ENCODE measurements at regions not wholly inside any gene's neighbourhood (a gene's known extent, or its start where the extent isn't known, plus 50 kb on each side); places are given as distances from the start of the nearest gene placed in this dataset.

DNA sequence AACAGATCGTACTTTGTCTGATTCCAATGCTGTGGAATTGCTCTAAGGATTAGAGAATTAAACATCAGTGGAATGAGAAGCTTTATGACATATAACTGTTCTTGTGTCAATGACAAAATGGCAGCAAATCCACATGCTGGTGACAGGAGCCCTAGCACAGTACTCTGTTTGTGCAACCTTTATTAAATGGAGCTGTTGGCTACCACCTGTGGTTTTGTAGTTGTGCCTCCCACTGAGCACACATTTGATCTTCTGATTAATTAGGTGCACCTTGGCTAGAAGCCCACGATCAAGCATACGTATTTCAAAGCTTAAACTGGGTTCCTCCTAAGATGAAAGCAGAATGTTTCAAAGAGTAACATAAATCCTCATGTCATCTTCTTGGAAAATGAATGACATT is 394.0 kb upstream of the IGFBP7 start:
- H3K4me2 ChIP-seq (ENCODE audit: insufficient read depth, low read length) = no peak overlapping the region
- no peaks in the 10 kb centered on the region for H3K27me3 ChIP-seq (ENCODE audit: control insufficient read depth in 2 of 2, insufficient read depth in 2 of 2, low read length in 2 of 2)
- TF ChIP-seq GATA2 (IDR thresholded peaks at IDR 0.05; ENCODE audit: insufficient read depth, insufficient read length, low read depth, low read length) = no peak
- no peak for TF ChIP-seq FOS (IDR thresholded peaks at IDR 0.05; ENCODE audit: borderline replicate concordance, insufficient read depth, low read length)
- no peak for TF ChIP-seq JUN (IDR thresholded peaks at IDR 0.05; ENCODE audit: borderline replicate concordance, insufficient read depth, insufficient read length, low read depth)
- no peak for TF ChIP-seq POLR2AphosphoS5 (IDR thresholded peaks at IDR 0.05; ENCODE audit: insufficient read depth, low read depth, low read length)
- no peak for TF ChIP-seq CTCF (IDR thresholded peaks at IDR 0.05; ENCODE audit: extremely low read depth in 1 of 2, insufficient read depth in 1 of 2, low read depth in 1 of 2, low read length in 2 of 2)
- TF ChIP-seq, protein P1, sequence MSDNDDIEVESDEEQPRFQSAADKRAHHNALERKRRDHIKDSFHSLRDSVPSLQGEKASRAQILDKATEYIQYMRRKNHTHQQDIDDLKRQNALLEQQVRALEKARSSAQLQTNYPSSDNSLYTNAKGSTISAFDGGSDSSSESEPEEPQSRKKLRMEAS (IDR thresholded peaks at IDR 0.05; ENCODE audit: insufficient read depth, insufficient read length) = no peak
- no peak overlapping the region for H3K27ac ChIP-seq (ENCODE audit: insufficient read depth, low read depth, low read length)
- no peak for FAIRE-seq
- no peak overlapping the region for H3K4me3 ChIP-seq (replicated peaks in 1 of 3; ENCODE audit: insufficient read depth in 1 of 3, low read depth in 1 of 3, low read length in 3 of 3)
- H3K9me3 ChIP-seq (replicated peaks; ENCODE audit: control insufficient read depth, insufficient read depth, low read length) = no peaks in the 10 kb centered on the region
- H3K79me2 ChIP-seq (ENCODE audit: control insufficient read depth, insufficient read depth, low read length) = no peaks in the 10 kb centered on the region
- ChIA-PET CTCF (no interaction called here), POLR2A (no interaction called here)
- H3K4me1 ChIP-seq (ENCODE audit: control insufficient read depth, extremely low read depth, insufficient read depth, low read length) = no peaks in the 10 kb centered on the region
- intact Hi-C loops (cut with micrococcal nuclease) (no loop called here), dilution Hi-C loops (cut with MboI; ENCODE audit: extremely low pct_ligation_motif_present, low sequenced_read_pairs) (no loop called here)
- H4K20me1 ChIP-seq (replicated peaks; ENCODE audit: control insufficient read depth, extremely low read depth, insufficient read depth, low read length) = no peaks in the 10 kb centered on the region
- H3K36me3 ChIP-seq (ENCODE audit: control insufficient read depth in 2 of 2, extremely low read depth in 1 of 2, insufficient read depth in 2 of 2, low read length in 2 of 2) = no peaks in the 10 kb centered on the region
- DNase-seq (ENCODE audit: low read depth, low spot score) = no peak
- no peaks in the 10 kb centered on the region for H3K9me1 ChIP-seq (replicated peaks; ENCODE audit: control insufficient read depth, extremely low read depth, insufficient read depth, low read length)
- BruUV-seq (replicated peaks) = no TSS peak
- H3K9ac ChIP-seq (replicated peaks; ENCODE audit: extremely low read depth, insufficient read depth, low read length) = no peak overlapping the region
- no peak overlapping the region for H2AFZ ChIP-seq (ENCODE audit: low read depth, low read length)

- Histone ChIP-seq H3K9me1 (replicated peaks; ENCODE audit: control insufficient read depth, extremely low read depth, insufficient read depth, low read length) (no peaks in the 10 kb centered on the region), H3K9me3 (replicated peaks; ENCODE audit: control insufficient read depth, insufficient read depth, low read length) (no peaks in the 10 kb centered on the region), H3K27me3 (ENCODE audit: control insufficient read depth in 2 of 2, insufficient read depth in 2 of 2, low read length in 2 of 2) (no peaks in the 10 kb centered on the region), H3K4me3 (replicated peaks in 1 of 3; ENCODE audit: insufficient read depth in 1 of 3, low read depth in 1 of 3, low read length in 3 of 3) (no peak overlapping the region), H3K4me2 (ENCODE audit: insufficient read depth, low read length) (no peak overlapping the region), H4K20me1 (replicated peaks; ENCODE audit: control insufficient read depth, extremely low read depth, insufficient read depth, low read length) (no peaks in the 10 kb centered on the region), H2AFZ (ENCODE audit: low read depth, low read length) (no peak overlapping the region), H3K4me1 (ENCODE audit: control insufficient read depth, extremely low read depth, insufficient read depth, low read length) (no peaks in the 10 kb centered on the region), H3K27ac (ENCODE audit: insufficient read depth, low read depth, low read length) (no peak overlapping the region), H3K36me3 (ENCODE audit: control insufficient read depth in 2 of 2, extremely low read depth in 1 of 2, insufficient read depth in 2 of 2, low read length in 2 of 2) (no peaks in the 10 kb centered on the region), H3K9ac (replicated peaks; ENCODE audit: extremely low read depth, insufficient read depth, low read length) (no peak overlapping the region), H3K79me2 (ENCODE audit: control insufficient read depth, insufficient read depth, low read length) (no peaks in the 10 kb centered on the region)
- TF ChIP-seq POLR2A (IDR thresholded peaks at IDR 0.05; ENCODE audit: low read depth, low read length) (no peak), MYC (IDR thresholded peaks at IDR 0.05; ENCODE audit: low read depth, low read length) (no peak), CTCF (IDR thresholded peaks at IDR 0.05; ENCODE audit: extremely low read depth in 1 of 2, insufficient read depth in 1 of 2, low read depth in 1 of 2, low read length in 2 of 2) (no peak), EZH2 (IDR thresholded peaks at IDR 0.05; ENCODE audit: borderline replicate concordance, low read depth, low read length, severe bottlenecking) (no peak)
- dilution Hi-C loops (cut with MboI; ENCODE audit: extremely low pct_ligation_motif_present, low sequenced_read_pairs) (no loop called here), intact Hi-C loops (cut with micrococcal nuclease) (no loop called here)
- DNase-seq (ENCODE audit: low read depth, low spot score) (no peak), FAIRE-seq (no peak)
- POLR2A ChIA-PET = no interaction called here
- BruUV-seq (replicated peaks) = no TSS peak
- CTCF ChIA-PET = no interaction called here
These were observed 391.5 kb upstream of the IGFBP7 start for GRCh38 chr4:57501720-57502119.

Data from endothelial cell of umbilical vein (primary cell).